GM12878 (cell line): ENCODE measurements at regions not wholly inside any gene's neighbourhood (a gene's known extent, or its start where the extent isn't known, plus 50 kb on each side); places are given as distances from the start of the nearest gene placed in this dataset.

Experiments
- ATAC-seq: fragments of 200-7000 bp; cut with Tn5 transposase; 3 replicates; pipeline ENCODE4 v1.9.1; 2020; ENCODE audit warnings: mild to moderate bottlenecking, moderate library complexity
- BruUV-seq: library from RNA; stranded (reverse); fragments of 400-500 nt; replicated peaks from 2 replicates; lab custom pipeline; 2021; lab: Mats Ljungman, UMichigan
- CTCF ChIA-PET: fragments of 300-600 bp; sonication (Branson Sonifier 250); formaldehyde crosslinking; extraction: SDS; loops from one replicate; lab custom pipeline; 2021; ENCODE audit warnings: inconsistent platforms; lab: Yijun Ruan, JAX
- POLR2A ChIA-PET: fragments of 350-600 bp; formaldehyde crosslinking; extraction: SDS; loops from one replicate; lab custom pipeline; 2021; ENCODE audit warnings: inconsistent platforms; lab: Charles Lee
- RAD21 ChIA-PET: fragments of 300-600 bp; sonication (Branson Sonifier 250); formaldehyde crosslinking; loops from one replicate; lab custom pipeline; 2023; ENCODE audit warnings: antibody characterized with exemption; ENCODE audit not compliant: unreplicated experiment; lab: Charles Lee
- SMC1A ChIA-PET: fragments of 300-600 bp; sonication (Branson Sonifier 250); formaldehyde crosslinking; loops from one replicate; lab custom pipeline; 2023; ENCODE audit not compliant: unreplicated experiment, uncharacterized antibody; lab: Charles Lee
- DNase-seq: peaks from one replicate; pipeline ENCODE4 v3.0.0-alpha.2; 2011; ENCODE audit warnings: low read depth, low spot score
- FAIRE-seq: peaks from 3 replicates; lab custom pipeline; 2011; peaks lifted over from hg19 to GRCh38; lab: Jason Lieb, UNC
- H2AFZ ChIP-seq: 2 replicates; pipeline ENCODE4 v1.6.0; 2011; ENCODE audit warnings: low read depth, low read length, control low read depth; ENCODE audit not compliant: control insufficient read depth
- H3K27ac ChIP-seq: 2 replicates; pipeline ENCODE4 v1.5.1; 2011; ENCODE audit warnings: control low read depth; ENCODE audit not compliant: control insufficient read depth, insufficient read depth
- H3K27me3 ChIP-seq, 2 experiments: replicated peaks in 1 of 2; 2 replicates each; pipeline versions ENCODE4 v1.6.0 to v1.6.1; 2011; ENCODE audit warnings: low read length in 1 of 2; ENCODE audit not compliant: control insufficient read depth in 2 of 2, insufficient read depth in 2 of 2
- H3K36me3 ChIP-seq, 2 experiments: 2 replicates each; pipeline ENCODE4 v1.5.1; 2011; ENCODE audit warnings: low read length in 1 of 2; ENCODE audit not compliant: control insufficient read depth in 2 of 2, insufficient read depth in 2 of 2
- H3K4me1 ChIP-seq: 2 replicates; pipeline ENCODE4 v1.6.1; 2011; ENCODE audit warnings: mild to moderate bottlenecking, low read length, moderate library complexity, mixed read lengths; ENCODE audit not compliant: control insufficient read depth, insufficient read depth
- H3K4me2 ChIP-seq: 2 replicates; pipeline ENCODE4 v1.6.0; 2011; ENCODE audit warnings: control low read depth; ENCODE audit not compliant: control insufficient read depth, insufficient read depth
- H3K4me3 ChIP-seq: fragments of 200-600 bp; sonication (generic); 2 replicates; pipeline ENCODE4 v1.5.1; 2016
- H3K79me2 ChIP-seq: 2 replicates; pipeline ENCODE4 v1.6.0; 2011; ENCODE audit warnings: low read length; ENCODE audit not compliant: control insufficient read depth, insufficient read depth
- H3K9ac ChIP-seq: 2 replicates; pipeline ENCODE4 v1.8.0; 2011; ENCODE audit warnings: low read length, control low read depth, mixed read lengths; ENCODE audit not compliant: control insufficient read depth, insufficient read depth
- H3K9me3 ChIP-seq: replicated peaks from 3 replicates; pipeline ENCODE4 v1.5.1; 2011; ENCODE audit warnings: mild to moderate bottlenecking, low read length; ENCODE audit not compliant: control insufficient read depth, insufficient read depth
- H4K20me1 ChIP-seq: 2 replicates; pipeline ENCODE4 v1.6.0; 2011; ENCODE audit not compliant: control insufficient read depth, insufficient read depth
- BHLHE40 ChIP-seq, 2 experiments: fragments of 450-650 bp in 1 of 2; IDR thresholded peaks; 2 replicates each; pipeline ENCODE4 v1.6.1; 2011 to 2017; ENCODE audit warnings: low read depth in 2 of 2, borderline replicate concordance in 1 of 2, improper control_type of control experiment in 1 of 2, low read length in 1 of 2, mild to moderate bottlenecking in 1 of 2
- CEBPB ChIP-seq, 2 experiments: fragments of 150-350 bp in 1 of 2; IDR thresholded peaks; 2 replicates each; pipeline ENCODE4 v1.6.1; 2012 to 2014; ENCODE audit warnings: low read depth in 2 of 2, low read length in 2 of 2, borderline replicate concordance in 1 of 2, inconsistent platforms in 1 of 2
- CHD2 ChIP-seq: IDR thresholded peaks from 2 replicates; pipeline ENCODE4 v1.6.1; 2011; ENCODE audit warnings: low read depth, low read length, improper control_type of control experiment, borderline replicate concordance
- CREM ChIP-seq: IDR thresholded peaks from 2 replicates; pipeline ENCODE4 v1.6.1; 2014; ENCODE audit warnings: antibody characterized with exemption, low read depth
- ETV6 ChIP-seq, 2 experiments: fragments of 450-650 bp in 1 of 2; IDR thresholded peaks in 1 of 2; conservative IDR thresholded peaks in 1 of 2; 2 replicates each; pipeline ENCODE4 v1.6.1; 2014; ENCODE audit warnings: antibody characterized with exemption in 1 of 2, borderline replicate concordance in 1 of 2, low read depth in 1 of 2, mild to moderate bottlenecking in 1 of 2, moderate library complexity in 1 of 2
- IRF3 ChIP-seq: fragments of 450-650 bp; IDR thresholded peaks from 2 replicates; pipeline ENCODE4 v1.6.1; 2014; ENCODE audit warnings: mild to moderate bottlenecking
- IRF4 ChIP-seq: IDR thresholded peaks from 2 replicates; pipeline ENCODE4 v1.6.1; 2011; ENCODE audit warnings: low read depth, low read length
- MTA3 ChIP-seq: IDR thresholded peaks from 2 replicates; pipeline ENCODE4 v1.6.1; 2012; ENCODE audit warnings: low read length, inconsistent platforms, borderline replicate concordance
- NR2C1 ChIP-seq: fragments of 450-650 bp; IDR thresholded peaks from 2 replicates; pipeline ENCODE4 v1.6.1; 2017; ENCODE audit warnings: antibody characterized with exemption, mild to moderate bottlenecking, moderate library complexity
- PML ChIP-seq: IDR thresholded peaks from 2 replicates; pipeline ENCODE4 v1.6.1; 2012; ENCODE audit warnings: low read length, inconsistent platforms
- TARDBP ChIP-seq: IDR thresholded peaks from 2 replicates; pipeline ENCODE4 v1.6.1; 2016; ENCODE audit warnings: borderline replicate concordance
- TCF12 ChIP-seq: IDR thresholded peaks from 2 replicates; pipeline ENCODE4 v1.6.1; 2011; ENCODE audit warnings: low read depth, mild to moderate bottlenecking, low read length
- ZNF24 ChIP-seq: fragments of 450-650 bp; IDR thresholded peaks from 2 replicates; pipeline ENCODE4 v1.6.1; 2017; ENCODE audit warnings: antibody characterized with exemption, mild to moderate bottlenecking
- ZNF592 ChIP-seq: fragments of 450-650 bp; IDR thresholded peaks from 2 replicates; pipeline ENCODE4 v1.6.1; 2017; ENCODE audit warnings: mild to moderate bottlenecking, moderate library complexity
- WGBS: methylation state at CpG from one replicate; pipeline ENCODE4 v1.1.6; 2016; ENCODE audit warnings: low lambda C conversion rate; ENCODE audit not compliant: insufficient replicate concordance, insufficient coverage; ENCODE audit errors: missing lambda C conversion rate; 5-methylcytosine and 5-hydroxymethylcytosine counted together
- in situ Hi-C: fragments of 300-500 bp; cut with MboI; formaldehyde crosslinking; loops from 9 replicates; pipeline ENCODE4 v1.14.3; 2018; ENCODE audit warnings: mixed read lengths
- intact Hi-C: fragments of 100-400 bp; cut with micrococcal nuclease; formaldehyde crosslinking; loops from one replicate; pipeline ENCODE4 v1.14.2; 2022; ENCODE audit not compliant: unreplicated experiment

GRCh38 chr1:229810961-229811360, 184.9 kb downstream of the URB2 start:
- BruUV-seq: no TSS peak
- H3K27me3 ChIP-seq: no peaks in the 10 kb centered on the region
- ChIA-PET CTCF (no interaction called here), RAD21 (no interaction called here), SMC1A (no interaction called here), POLR2A (no interaction called here)
- no peaks in the 10 kb centered on the region for H3K36me3 ChIP-seq
- in situ Hi-C loops: no loop called here
- no peak overlapping the region for H3K27ac ChIP-seq
- ATAC-seq: no peak
- H3K4me3 ChIP-seq: no peak overlapping the region
- H2AFZ ChIP-seq: no peak overlapping the region
- 25% methylated on average over 2 of the region's 2 CpGs for WGBS
- H3K9me3 ChIP-seq: no peaks in the 10 kb centered on the region; the same call in 1 of the 3 replicates
- no peaks in the 10 kb centered on the region for H3K79me2 ChIP-seq
- H3K4me1 ChIP-seq: no peaks in the 10 kb centered on the region
- DNase-seq: no peak
- TF ChIP-seq NR2C1 (no peak), IRF4 (no peak)
- intact Hi-C loops: no loop called here
- H3K4me2 ChIP-seq: no peak overlapping the region
- no peaks in the 10 kb centered on the region for H4K20me1 ChIP-seq
- H3K9ac ChIP-seq: no peak overlapping the region
- no peak for FAIRE-seq

GRCh38 chr1:229812148-229812547, 186.1 kb downstream of the URB2 start:
- FAIRE-seq (no peak), DNase-seq (no peak), ATAC-seq (no peak)
- Histone ChIP-seq H3K4me1 (no peaks in the 10 kb centered on the region), H3K79me2 (no peaks in the 10 kb centered on the region), H3K9me3 (no peaks in the 10 kb centered on the region; the same call in 1 of the 3 replicates), H3K9ac (no peak overlapping the region), H3K27ac (no peak overlapping the region), H3K4me2 (no peak overlapping the region), H3K36me3 (no peaks in the 10 kb centered on the region), H3K27me3 (no peaks in the 10 kb centered on the region), H4K20me1 (no peaks in the 10 kb centered on the region), H2AFZ (no peak overlapping the region), H3K4me3 (no peak overlapping the region)
- intact Hi-C loops (no loop called here), in situ Hi-C loops (no loop called here)
- ChIA-PET SMC1A (no interaction called here), POLR2A (no interaction called here), CTCF (interaction anchor here (0.8 to 0.9 kb wide), 2 partner anchors 14 to 97 kb away, joined by 3 to 4 read pairs; no protein-coding TSS in a partner anchor), RAD21 (no interaction called here)
- WGBS: 0% methylated on average over 1 of the region's 1 CpG
- BruUV-seq: no TSS peak
- TF ChIP-seq BHLHE40 (IDR thresholded peaks at IDR 0.05; ENCODE audit: borderline replicate concordance in 1 of 2, low read depth in 2 of 2, low read length in 1 of 2) (no peak), ZNF592 (no peak), IRF3 (no peak), CHD2 (no peak), ETV6 (conservative IDR thresholded peaks at IDR 0.05 in 1 of 2, IDR thresholded peaks at IDR 0.05 in 1 of 2; ENCODE audit: borderline replicate concordance in 1 of 2, low read depth in 1 of 2) (no peak), PML (no peak), MTA3 (no peak), TCF12 (no peak), CREM (no peak), ZNF24 (no peak), CEBPB (IDR thresholded peaks at IDR 0.05; ENCODE audit: borderline replicate concordance in 1 of 2, low read depth in 2 of 2, low read length in 2 of 2) (no peak), TARDBP (no peak)
